ENCODE measurements at regions not wholly inside any gene's neighbourhood (a gene's known extent, or its start where the extent isn't known, plus 50 kb on each side); places are given as distances from the start of the nearest gene placed in this dataset.

DNA sequence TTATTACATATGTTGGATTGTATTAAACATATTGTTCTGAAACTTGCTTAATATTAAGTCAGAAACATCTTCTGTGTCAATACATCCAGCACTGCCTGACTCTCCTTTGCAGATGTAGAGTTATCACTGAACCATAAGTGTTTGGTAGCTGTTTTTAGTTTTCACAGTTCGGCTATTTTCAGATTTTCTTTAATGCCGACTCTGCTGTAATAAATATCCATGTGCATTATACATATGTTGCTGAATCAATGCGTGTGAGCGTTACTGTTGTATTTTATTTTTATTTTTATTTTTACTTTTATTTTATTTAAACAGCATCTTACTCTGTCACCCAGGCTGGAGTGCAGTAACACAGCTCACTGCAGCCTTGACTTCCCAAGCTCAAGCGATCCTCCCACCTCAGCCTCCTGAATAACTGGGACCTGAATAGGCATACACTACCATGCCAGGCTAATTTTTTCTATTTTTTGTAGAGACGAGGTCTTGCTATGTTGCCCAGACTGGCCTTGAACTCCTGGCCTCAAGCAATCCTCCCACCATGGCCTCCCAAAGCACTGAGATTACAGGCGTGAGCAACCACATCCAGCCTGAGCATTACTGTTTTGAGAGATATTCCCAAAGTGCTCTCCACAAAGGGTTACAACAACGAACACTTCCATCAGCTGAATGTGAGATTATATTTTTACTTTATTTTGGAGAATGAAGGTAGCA is 50.7 kb upstream of the NOCT start:
- no peak for DNase-seq (ENCODE audit: extremely low read depth, low read depth, low spot score)

DNA sequence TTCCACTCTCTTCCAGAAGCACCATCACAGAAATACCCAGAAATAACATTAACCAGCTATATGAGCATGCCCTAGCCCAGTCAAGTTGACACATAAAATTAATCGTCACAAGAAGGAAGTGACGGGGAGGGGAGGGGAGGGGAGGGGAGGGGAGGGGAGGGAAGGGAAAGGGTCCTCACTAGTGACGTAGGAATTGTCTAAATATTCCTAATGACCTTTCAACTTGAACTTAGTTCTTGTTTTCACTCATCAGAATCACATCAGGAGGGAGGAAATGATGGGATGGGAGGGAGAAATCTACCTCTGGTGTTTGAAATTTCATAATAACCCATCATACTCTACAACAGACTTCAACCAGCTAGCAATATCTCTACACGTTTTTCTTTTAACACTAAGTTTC is 52.2 kb upstream of the NOCT start:
- no peak for DNase-seq (ENCODE audit: extremely low read depth, low read depth, low spot score)

DNA sequence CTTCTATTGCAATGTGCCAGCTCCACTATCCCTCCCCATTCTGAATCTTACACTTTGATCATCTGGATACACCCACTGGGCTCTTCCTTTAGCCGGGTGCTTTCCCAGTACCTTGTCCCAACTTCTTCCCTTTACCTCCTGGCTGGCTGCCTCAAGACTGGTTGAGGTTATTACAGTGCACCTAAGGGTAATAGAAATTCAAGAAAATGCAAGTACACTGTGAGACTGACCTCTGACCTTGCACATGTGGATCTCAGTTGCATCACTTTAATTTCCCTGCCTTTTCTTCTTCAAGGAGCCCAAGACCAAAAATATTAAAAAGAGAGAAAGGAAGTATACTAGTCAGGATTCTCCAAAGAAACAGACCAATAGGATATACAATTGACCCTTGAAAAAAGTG is 53.9 kb upstream of the NOCT start:
- no peak for DNase-seq (ENCODE audit: extremely low read depth, low read depth, low spot score)

DNA sequence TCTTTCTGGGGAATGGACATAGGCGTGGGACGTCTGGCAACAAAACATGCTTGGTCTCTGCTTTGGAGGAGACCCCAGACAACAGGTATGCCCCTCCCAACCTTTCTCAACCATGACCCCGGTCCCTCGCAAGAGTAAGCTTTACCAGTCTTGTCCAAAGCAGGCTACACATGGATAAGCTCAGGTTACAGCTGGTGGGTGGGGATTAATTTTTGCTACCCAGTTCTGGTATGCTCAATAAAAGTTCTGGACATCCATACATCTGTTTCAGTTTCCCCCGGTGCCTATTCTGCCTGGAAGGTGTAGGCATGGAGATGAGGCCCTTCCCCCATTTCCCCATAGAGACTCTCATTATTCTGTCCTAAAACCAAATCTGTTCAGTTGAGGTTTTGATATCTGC is 54.5 kb upstream of the NOCT start:
- DNase-seq (ENCODE audit: extremely low read depth, low read depth, low spot score), result no peak

DNA sequence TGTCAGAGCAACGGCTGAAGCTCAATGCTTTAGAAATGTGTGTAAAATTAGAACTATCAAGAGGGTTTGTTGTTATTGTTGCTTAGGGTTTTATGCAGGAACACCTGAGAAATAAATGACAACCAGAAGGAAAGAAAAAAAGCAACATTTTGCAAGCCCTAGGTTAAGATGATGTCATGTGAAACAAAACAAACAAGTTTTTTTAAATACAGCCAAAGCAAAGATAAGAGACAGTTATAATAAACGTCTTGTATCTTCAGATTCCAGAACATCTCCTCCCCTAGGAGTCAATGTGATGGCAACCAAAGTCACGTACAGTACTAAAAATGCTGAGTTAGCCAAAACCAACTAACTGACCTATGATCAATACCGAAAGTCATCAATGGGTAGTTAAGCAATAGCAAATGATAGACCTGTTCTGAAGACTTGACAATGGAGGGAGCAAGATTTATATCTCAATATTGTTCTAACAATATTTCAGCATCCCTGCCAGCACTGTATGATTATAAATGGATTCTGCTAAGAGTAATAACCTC is 55.3 kb upstream of the NOCT start:
- no peak for DNase-seq (ENCODE audit: extremely low read depth, low read depth, low spot score)

DNA sequence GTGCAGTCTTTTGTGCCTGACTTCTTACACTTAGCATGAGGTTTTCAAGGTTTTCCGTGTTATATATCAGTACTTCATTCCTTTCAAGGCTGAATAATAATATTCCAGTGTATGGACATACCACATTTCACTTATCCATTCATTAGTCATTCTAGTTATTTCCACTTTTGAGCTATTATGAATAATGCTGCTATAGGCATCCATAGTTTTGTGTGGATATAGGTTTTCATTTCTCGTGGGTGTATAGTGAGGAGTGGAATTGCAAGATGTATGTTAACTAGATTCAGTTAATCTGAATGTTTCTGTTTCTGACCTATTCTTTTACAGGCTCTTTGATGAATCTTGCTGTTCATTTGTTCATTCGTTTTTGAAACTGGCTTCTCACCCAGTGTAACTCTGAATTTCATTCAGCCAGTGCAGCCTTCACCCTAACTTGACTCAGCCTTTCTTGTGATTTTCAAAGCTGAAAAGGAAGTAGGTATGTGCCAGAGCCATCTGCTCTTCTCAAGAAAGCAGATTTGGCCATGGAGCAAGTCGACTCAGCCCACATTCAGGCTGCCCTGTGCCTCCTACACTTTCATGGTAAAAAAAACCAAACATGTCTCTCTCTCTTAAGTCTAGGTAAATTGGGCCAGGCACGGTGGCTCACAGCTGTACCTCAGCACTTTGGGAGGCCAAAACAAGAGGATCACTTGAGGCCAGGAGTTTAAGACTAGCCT is 56.3 kb upstream of the NOCT start:
- no peak for DNase-seq (ENCODE audit: extremely low read depth, low read depth, low spot score)

GRCh38 chr4:138958519-138958918 is 57.1 kb upstream of the NOCT start:
- no peak for DNase-seq (ENCODE audit: extremely low read depth, low read depth, low spot score)

DNA sequence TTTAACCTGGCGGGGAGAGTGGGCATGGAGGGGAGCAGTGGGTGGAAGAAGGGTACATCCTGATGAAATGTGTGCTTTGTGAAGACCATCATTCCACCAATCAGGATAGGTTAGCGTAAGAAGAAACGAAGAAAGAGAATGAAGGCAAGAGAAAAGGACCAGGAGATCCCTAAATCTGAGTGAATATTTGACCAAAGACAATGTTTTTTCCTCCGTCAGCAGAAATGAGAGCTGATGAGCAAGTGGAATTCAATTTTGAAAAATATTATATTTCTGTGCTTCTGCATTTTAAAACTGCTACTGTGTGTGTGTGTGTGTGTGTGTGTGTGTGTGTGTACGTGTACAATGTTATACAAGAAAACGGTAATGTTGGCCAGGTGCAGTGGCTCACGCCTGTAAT is 58.3 kb upstream of the NOCT start:
- DNase-seq (ENCODE audit: extremely low read depth, low read depth, low spot score), result no peak

GRCh38 chr4:138954428-138954827 is 61.2 kb upstream of the NOCT start:
- no peak for DNase-seq (ENCODE audit: extremely low read depth, low read depth, low spot score)

- DNase-seq (ENCODE audit: extremely low read depth, low read depth, low spot score), result no peak
Observed at GRCh38 chr4:138953961-138954371, 61.6 kb upstream of the NOCT start.

- DNase-seq (ENCODE audit: extremely low read depth, low read depth, low spot score), result no peak
Observed at GRCh38 chr4:138952411-138952810, 63.2 kb upstream of the NOCT start.

GRCh38 chr4:138951764-138952163 is 63.8 kb upstream of the NOCT start:
- DNase-seq (ENCODE audit: extremely low read depth, low read depth, low spot score), result no peak

- no peak for DNase-seq (ENCODE audit: extremely low read depth, low read depth, low spot score)
Observed at GRCh38 chr4:138949866-138950265, 65.7 kb upstream of the NOCT start.

DNA sequence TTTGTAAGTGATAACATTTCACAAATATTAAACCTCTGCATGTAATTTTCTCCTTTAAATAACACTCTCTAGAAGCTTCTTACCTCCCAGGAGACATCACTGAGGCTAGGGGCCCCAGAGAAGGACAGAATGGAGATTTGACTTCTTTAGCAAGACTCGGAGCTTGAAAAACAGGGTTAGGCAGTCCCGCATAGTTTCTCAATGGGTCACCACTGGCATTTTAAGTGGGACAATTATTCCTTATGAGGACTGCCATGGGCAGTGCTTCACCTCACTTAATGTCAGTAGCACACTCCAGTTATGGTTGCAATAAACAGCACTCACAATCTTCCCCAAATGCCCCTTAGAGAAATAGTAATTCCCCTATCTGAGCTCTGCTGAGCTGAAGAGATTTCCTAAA is 66.7 kb upstream of the NOCT start:
- DNase-seq (ENCODE audit: extremely low read depth, low read depth, low spot score), result no peak

DNA sequence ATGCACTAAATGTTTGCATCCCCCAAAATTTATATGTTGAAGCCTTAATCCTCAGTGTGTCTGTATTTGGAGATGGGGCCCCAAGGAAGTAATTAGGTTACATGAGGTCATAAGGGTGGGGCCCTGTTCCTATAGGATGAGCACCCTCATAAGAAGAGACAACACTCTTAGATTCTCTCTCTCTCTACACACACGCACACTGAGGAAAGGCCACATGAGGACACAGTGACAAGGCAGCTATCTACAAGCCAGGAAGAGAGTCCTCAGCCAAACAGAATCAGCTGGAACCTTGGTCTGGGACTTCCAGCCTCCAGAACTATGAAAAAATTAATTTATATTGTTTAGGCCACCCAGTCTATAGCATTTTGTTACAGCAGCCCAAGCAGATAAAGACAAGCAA is 69.3 kb upstream of the NOCT start:
- no peak for DNase-seq (ENCODE audit: extremely low read depth, low read depth, low spot score)

DNA sequence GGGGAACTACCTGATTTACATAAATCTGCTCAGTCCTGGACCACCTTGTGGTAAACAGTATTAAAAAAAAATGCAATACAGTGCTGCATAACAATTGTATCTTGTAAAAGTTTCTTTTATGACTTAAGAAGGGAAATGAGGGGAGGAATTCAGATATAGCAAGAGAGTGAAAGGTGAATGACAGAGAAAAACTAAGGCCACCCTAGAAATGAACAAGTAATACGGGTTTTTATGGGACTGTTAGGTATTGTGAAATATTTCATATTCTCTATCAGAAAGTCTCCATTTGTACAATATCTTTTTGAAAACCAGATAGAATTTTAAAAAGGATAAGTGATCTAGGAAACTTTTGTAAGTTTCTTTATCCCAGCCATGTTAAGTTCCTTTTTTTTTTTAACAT is 69.7 kb upstream of the NOCT start:
- DNase-seq (ENCODE audit: extremely low read depth, low read depth, low spot score), result no peak

GRCh38 chr4:138945401-138945800 is 70.2 kb upstream of the NOCT start:
- no peak for DNase-seq (ENCODE audit: extremely low read depth, low read depth, low spot score)

DNA sequence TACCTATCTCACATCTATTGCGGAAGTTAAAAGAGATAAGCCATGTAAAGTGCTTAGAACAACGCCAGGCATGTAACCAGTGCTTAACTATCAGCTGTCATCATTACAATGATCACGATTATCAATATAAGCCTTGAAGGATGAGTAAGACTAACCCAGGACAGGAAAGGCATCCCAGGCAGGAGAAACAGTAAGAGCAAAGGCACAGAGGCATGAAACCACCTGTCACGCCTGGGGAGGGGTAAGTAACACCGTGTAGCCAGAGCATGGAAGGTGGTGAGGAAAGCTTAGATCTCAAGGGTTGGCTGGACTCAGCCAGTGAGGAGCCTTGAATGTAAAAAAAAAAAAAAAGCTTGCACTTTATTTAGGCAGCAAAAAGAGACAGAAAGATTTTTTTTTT is 71.7 kb upstream of the NOCT start:
- no peak for DNase-seq (ENCODE audit: extremely low read depth, low read depth, low spot score)

GRCh38 chr4:138941037-138941436 is 74.5 kb upstream of the NOCT start:
- no peak for DNase-seq (ENCODE audit: extremely low read depth, low read depth, low spot score)

DNA sequence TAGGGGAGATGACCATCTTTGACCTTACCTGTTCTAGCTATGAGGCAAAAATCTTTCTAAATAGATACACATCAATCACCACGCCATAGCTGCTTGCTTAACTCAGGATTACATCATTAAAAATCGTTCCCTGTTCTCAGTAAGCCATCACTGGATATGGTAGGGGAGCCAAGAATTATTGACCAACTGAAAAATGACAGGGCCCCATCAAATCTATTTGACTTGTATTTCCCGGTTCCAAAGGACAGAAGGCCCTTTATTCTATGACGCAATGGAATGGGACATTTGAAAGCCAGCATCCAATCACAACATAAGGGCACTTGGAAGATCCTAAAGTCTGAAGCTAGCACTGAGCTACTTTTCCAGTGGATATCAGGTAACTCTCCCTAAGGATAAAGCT is 75.6 kb upstream of the NOCT start:
- no peak for DNase-seq (ENCODE audit: extremely low read depth, low read depth, low spot score)

DNA sequence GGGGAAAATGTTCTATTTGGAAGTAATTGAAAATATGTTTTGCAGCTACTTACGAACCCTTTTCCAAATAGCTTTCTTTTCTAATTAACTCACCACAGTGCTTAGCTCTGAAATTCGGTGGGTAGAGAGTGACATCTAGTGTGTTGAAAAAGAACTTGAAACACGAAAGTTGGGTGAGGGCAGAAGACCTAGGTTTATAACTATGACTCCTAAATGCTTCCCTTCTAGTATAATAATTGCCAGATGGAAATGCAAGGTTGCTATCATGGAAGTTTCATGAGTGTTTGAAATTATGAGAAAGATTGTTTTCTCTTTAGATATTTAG is 77.3 kb upstream of the NOCT start:
- DNase-seq (ENCODE audit: extremely low read depth, low read depth, low spot score), result no peak

DNA sequence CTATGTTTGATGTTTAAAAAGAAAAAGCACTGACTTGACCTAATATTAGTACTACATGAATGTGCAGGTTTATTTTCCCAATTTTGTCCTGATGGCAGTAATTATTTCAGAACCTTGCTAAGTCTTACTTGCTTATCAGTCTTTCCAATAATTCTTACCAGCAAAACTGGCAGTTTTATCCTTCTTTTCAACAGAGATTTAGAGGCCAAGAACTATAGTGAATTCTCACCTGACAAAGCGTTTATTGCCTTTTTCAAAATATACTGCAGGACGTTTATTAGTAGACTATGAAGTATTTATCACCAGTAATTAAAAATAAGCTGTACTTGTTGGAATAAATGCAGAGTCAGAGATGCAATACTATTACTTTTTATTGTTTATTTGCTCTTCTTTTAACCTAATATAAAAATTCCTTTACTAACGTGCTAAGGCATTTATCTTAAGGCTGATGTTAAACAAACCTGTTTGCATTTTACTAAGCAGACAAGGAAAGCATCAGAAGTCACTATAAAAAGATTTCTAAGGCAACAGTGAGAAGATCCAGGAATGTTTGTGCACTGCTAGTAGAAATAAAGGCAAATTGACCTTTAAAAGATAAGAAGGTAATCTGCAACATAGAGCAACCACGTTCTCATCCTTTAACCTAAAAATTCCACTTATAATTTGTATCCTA is 80.3 kb upstream of the NOCT start:
- DNase-seq (ENCODE audit: extremely low read depth, low read depth, low spot score), result no peak
